Suprapubic skin (tissue), 4 donors: ENCODE measurements at regions not wholly inside any gene's neighbourhood (a gene's known extent, or its start where the extent isn't known, plus 50 kb on each side); places are given as distances from the start of the nearest gene placed in this dataset.

ENCODE experiments used
- EP300 ChIP-seq: sonication (generic); formaldehyde crosslinking; IDR thresholded peaks from one replicate; pipeline ENCODE4 v1.6.1; 2017; ENCODE audit warnings: antibody characterized with exemption
- POLR2AphosphoS5 ChIP-seq, 3 donors: sonication (generic); formaldehyde crosslinking; IDR thresholded peaks; one replicate each; pipeline ENCODE4 v1.6.1; 2017; ENCODE audit warnings: antibody characterized with exemption in 3 of 3
- TF ChIP-seq, protein P1 (sequence below), 2 donors: fragments of 200-600 bp in 1 of 2; fragments of 450-650 bp in 1 of 2; sonication (generic) in 1 of 2; IDR thresholded peaks; one replicate each; pipeline ENCODE4 v1.5.1; 2016 to 2019; ENCODE audit warnings: antibody characterized with exemption in 2 of 2, mild to moderate bottlenecking in 1 of 2, moderate library complexity in 1 of 2

DNA sequence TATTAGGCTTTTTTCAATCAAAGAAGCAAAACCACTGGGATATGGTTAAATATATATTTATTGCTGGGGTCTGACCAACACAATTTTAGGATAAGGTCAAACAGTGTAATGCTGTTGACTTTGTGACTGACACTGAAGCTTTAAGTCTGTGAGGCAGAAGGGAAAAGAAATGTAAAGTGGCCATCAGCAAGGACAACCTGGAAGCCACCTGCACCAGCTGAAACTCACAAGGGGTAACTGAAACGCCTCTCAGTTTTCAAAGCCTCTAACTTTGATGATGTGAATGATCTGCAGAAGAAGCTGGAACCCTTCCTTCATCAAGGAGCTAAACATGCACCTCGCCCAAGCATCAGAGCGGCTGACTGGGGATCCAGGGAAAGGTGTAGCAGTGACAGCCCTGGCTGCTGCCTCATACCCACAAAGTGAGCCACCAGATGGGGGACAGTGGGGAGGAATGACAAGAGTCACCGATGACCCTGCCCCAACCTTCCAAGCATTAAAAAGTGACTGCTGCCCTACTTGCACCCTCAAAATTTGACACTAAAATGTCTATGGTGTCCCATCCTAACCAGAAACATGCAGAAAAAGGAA lies 284.9 kb upstream of the CNTNAP2 start:
- TF ChIP-seq, protein P1, sequence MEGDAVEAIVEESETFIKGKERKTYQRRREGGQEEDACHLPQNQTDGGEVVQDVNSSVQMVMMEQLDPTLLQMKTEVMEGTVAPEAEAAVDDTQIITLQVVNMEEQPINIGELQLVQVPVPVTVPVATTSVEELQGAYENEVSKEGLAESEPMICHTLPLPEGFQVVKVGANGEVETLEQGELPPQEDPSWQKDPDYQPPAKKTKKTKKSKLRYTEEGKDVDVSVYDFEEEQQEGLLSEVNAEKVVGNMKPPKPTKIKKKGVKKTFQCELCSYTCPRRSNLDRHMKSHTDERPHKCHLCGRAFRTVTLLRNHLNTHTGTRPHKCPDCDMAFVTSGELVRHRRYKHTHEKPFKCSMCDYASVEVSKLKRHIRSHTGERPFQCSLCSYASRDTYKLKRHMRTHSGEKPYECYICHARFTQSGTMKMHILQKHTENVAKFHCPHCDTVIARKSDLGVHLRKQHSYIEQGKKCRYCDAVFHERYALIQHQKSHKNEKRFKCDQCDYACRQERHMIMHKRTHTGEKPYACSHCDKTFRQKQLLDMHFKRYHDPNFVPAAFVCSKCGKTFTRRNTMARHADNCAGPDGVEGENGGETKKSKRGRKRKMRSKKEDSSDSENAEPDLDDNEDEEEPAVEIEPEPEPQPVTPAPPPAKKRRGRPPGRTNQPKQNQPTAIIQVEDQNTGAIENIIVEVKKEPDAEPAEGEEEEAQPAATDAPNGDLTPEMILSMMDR (IDR thresholded peaks at IDR 0.05) = no peak
- no peak for TF ChIP-seq POLR2AphosphoS5 (IDR thresholded peaks at IDR 0.05)
- TF ChIP-seq EP300 = no peak
